B cell (primary cell): ENCODE measurements at regions not wholly inside any gene's neighbourhood (a gene's known extent, or its start where the extent isn't known, plus 50 kb on each side); places are given as distances from the start of the nearest gene placed in this dataset.
A peak's percentile ranks its signal among the peaks of the same experiment; 100 is the strongest.

ENCODE experiments used
- ATAC-seq: fragments of 200-7000 bp; cut with Tn5 transposase; one replicate; pipeline ENCODE4 v1.10.0; 2021; ENCODE audit warnings: low read depth, mild to moderate bottlenecking, moderate number of reproducible peaks, moderate library complexity
- CTCF ChIA-PET: fragments of 350-600 bp; sonication (Branson Sonifier 250); formaldehyde crosslinking; loops from one replicate; lab custom pipeline; 2021; ENCODE audit warnings: antibody characterized with exemption, inconsistent platforms; lab: Charles Lee
- POLR2A ChIA-PET: fragments of 350-600 bp; sonication (Branson Sonifier 250); formaldehyde crosslinking; loops from one replicate; lab custom pipeline; 2021; ENCODE audit warnings: antibody characterized with exemption; lab: Charles Lee
- DNase-seq: peaks from one replicate; pipeline ENCODE4 v3.0.0; 2013
- H2AFZ ChIP-seq: 2 replicates; pipeline ENCODE4 v1.6.1; 2012; ENCODE audit warnings: mild to moderate bottlenecking, low read depth, low read length; ENCODE audit not compliant: insufficient read depth, poor library complexity, severe bottlenecking
- H3K27ac ChIP-seq, 2 donors: 1 replicate in 1 of 2; 2 replicates in 1 of 2; pipeline ENCODE4 v1.5.1; 2012 to 2013; ENCODE audit warnings: low read length in 2 of 2, mild to moderate bottlenecking in 2 of 2, moderate library complexity in 1 of 2
- H3K27me3 ChIP-seq, 4 experiments: fragments of 200-600 bp in 1 of 4; sonication (generic) in 1 of 4; replicated peaks in 1 of 4; 1 replicate in 2 of 4; 2 replicates in 2 of 4; pipeline versions ENCODE4 v1.6.1 to v1.7.0; 2013 to 2016; ENCODE audit warnings: low read length in 3 of 4, mild to moderate bottlenecking in 2 of 4, mixed read lengths in 1 of 4, moderate library complexity in 1 of 4; ENCODE audit not compliant: insufficient read depth in 4 of 4, control insufficient read depth in 3 of 4; ENCODE audit errors: control extremely low read depth in 1 of 4
- H3K36me3 ChIP-seq, 2 experiments: replicated peaks in 1 of 2; 1 replicate in 1 of 2; 2 replicates in 1 of 2; pipeline versions ENCODE4 v1.6.1 to v1.7.1; 2013; ENCODE audit warnings: low read length in 1 of 2; ENCODE audit not compliant: insufficient read depth in 2 of 2, control insufficient read depth in 1 of 2; ENCODE audit errors: control extremely low read depth in 1 of 2, extremely low read depth in 1 of 2
- H3K4me1 ChIP-seq, 2 donors: fragments of 200-600 bp in 1 of 2; sonication (generic) in 1 of 2; 1 replicate in 1 of 2; 2 replicates in 1 of 2; pipeline versions ENCODE4 v1.5.1 to v1.6.1; 2013 to 2017; ENCODE audit warnings: low read length in 2 of 2; ENCODE audit not compliant: control insufficient read depth in 2 of 2, insufficient read depth in 2 of 2
- H3K4me2 ChIP-seq: replicated peaks from 2 replicates; pipeline ENCODE3; 2012; ENCODE audit warnings: mild to moderate bottlenecking, low read depth, low read length; ENCODE audit not compliant: poor library complexity, severe bottlenecking
- H3K4me3 ChIP-seq, 5 experiments: fragments of 200-600 bp in 1 of 5; sonication (generic) in 1 of 5; 1 replicate in 3 of 5; 2 replicates in 2 of 5; pipeline versions ENCODE4 v1.5.1 to v1.7.0; 2011 to 2016; ENCODE audit warnings: low read length in 4 of 5, mild to moderate bottlenecking in 4 of 5, low read depth in 2 of 5, control low read depth in 1 of 5, moderate library complexity in 1 of 5; ENCODE audit not compliant: insufficient read depth in 1 of 5; ENCODE audit errors: control extremely low read depth in 1 of 5, extremely low read depth in 1 of 5
- H3K79me2 ChIP-seq: fragments of 200-600 bp; sonication (generic); one replicate; pipeline ENCODE4 v1.6.0; 2016; ENCODE audit warnings: low read length; ENCODE audit not compliant: control insufficient read depth, insufficient read depth
- H3K9ac ChIP-seq: fragments of 200-600 bp; sonication (generic); 2 replicates; pipeline ENCODE4 v1.6.1; 2017; ENCODE audit warnings: mild to moderate bottlenecking, low read length, moderate library complexity
- H3K9me3 ChIP-seq, 3 donors: one replicate each; pipeline versions ENCODE4 v1.6.1 to v1.7.1; 2013; ENCODE audit warnings: low read length in 2 of 3; ENCODE audit not compliant: control insufficient read depth in 2 of 3, insufficient read depth in 1 of 3; ENCODE audit errors: control extremely low read depth in 1 of 3
- H4K20me1 ChIP-seq: 2 replicates; pipeline ENCODE4 v1.6.0; 2012; ENCODE audit warnings: mild to moderate bottlenecking, low read length; ENCODE audit not compliant: insufficient read depth, control insufficient read depth, poor library complexity, severe bottlenecking
- H3K27ac Mint-ChIP-seq: one replicate; pipeline ENCODE4 v1.8.0; 2021; ENCODE audit warnings: mixed read lengths
- H3K27me3 Mint-ChIP-seq: one replicate; pipeline ENCODE4 v1.8.0; 2021; ENCODE audit warnings: mixed read lengths
- H3K4me1 Mint-ChIP-seq: one replicate; pipeline ENCODE4 v1.8.0; 2021; ENCODE audit warnings: mixed read lengths
- H3K4me3 Mint-ChIP-seq: one replicate; pipeline ENCODE4 v1.8.0; 2021; ENCODE audit warnings: mixed read lengths
- H3K9me3 Mint-ChIP-seq: one replicate; pipeline ENCODE4 v1.8.0; 2022; ENCODE audit warnings: mixed read lengths; ENCODE audit not compliant: insufficient read depth
- CTCF ChIP-seq: fragments of 200-600 bp; IDR thresholded peaks from one replicate; pipeline ENCODE4 v1.8.0; 2022; ENCODE audit warnings: antibody characterized with exemption, mild to moderate bottlenecking
- EZH2 ChIP-seq: IDR thresholded peaks from 2 replicates; pipeline ENCODE4 v1.6.1; 2012; ENCODE audit warnings: borderline replicate concordance, low read depth, mild to moderate bottlenecking, moderate library complexity, low read length; ENCODE audit not compliant: insufficient read depth, poor library complexity, severe bottlenecking
- WGBS: methylation state at CpG from one replicate; pipeline ENCODE4 v1.1.5; 2013; ENCODE audit warnings: missing lambda C conversion rate; ENCODE audit not compliant: insufficient coverage; 5-methylcytosine and 5-hydroxymethylcytosine counted together
- intact Hi-C: fragments of 100-400 bp; cut with micrococcal nuclease; formaldehyde crosslinking; loops from one replicate; pipeline ENCODE4 v1.10.0; 2022

- DNase-seq (no peak), ATAC-seq (no peak)
- Histone ChIP-seq H3K4me1 (peaks cover 39 to 54% of the 10 kb centered on the region in 2 donors), H3K36me3 (no peaks in the 10 kb centered on the region), H3K9ac (no peak overlapping the region), H3K4me3 (no peak overlapping the region), H2AFZ (peak overlapping the region; percentile 67), H3K79me2 (peaks cover 3% of the 10 kb centered on the region), H3K27ac (peak overlapping the region; percentile 81 to 90), H3K4me2 (peak overlapping the region; percentile 65), H3K27me3 (no peaks in the 10 kb centered on the region), H3K9me3 (peaks cover 0 to 46% (median 6%) of the 10 kb centered on the region in 3 donors), H4K20me1 (no peaks in the 10 kb centered on the region)
- H3K4me3 Mint-ChIP-seq, result peak overlapping the region; percentile 79
- H3K9me3 Mint-ChIP-seq, result peaks cover 7% of the 10 kb centered on the region
- no peaks in the 10 kb centered on the region for H3K27me3 Mint-ChIP-seq
- peaks cover 62% of the 10 kb centered on the region for H3K4me1 Mint-ChIP-seq
- ChIA-PET CTCF (interaction anchor here (0.7 to 3.5 kb wide), 9 partner anchors 15 to 195 kb away, joined by 3 to 29 read pairs (median 5); partner anchors contain the start of gene ATF7IP), POLR2A (interaction anchor here (1.3 to 4.8 kb wide), 3 partner anchors 19 to 106 kb away, joined by 3 to 34 read pairs (median 10); partner anchors contain the start of gene ATF7IP)
- no CpG with 5 or more reads among the region's 4 CpGs for WGBS
- intact Hi-C loops, result loop anchor here (5.0 kb wide), 1 partner anchor 159 kb away; no protein-coding TSS in a partner anchor
- no peak for TF ChIP-seq CTCF
- no peak for TF ChIP-seq EZH2
- peak overlapping the region; percentile 98 for H3K27ac Mint-ChIP-seq
These were observed 106.9 kb upstream of the ATF7IP start for GRCh38 chr12:14258575-14258940.

- Histone ChIP-seq H3K9ac (no peak overlapping the region), H4K20me1 (no peaks in the 10 kb centered on the region), H3K4me3 (peak overlapping the region in 1 of 5 experiments; percentile 5), H2AFZ (peak overlapping the region; percentile 34), H3K9me3 (peaks cover 0 to 44% (median 11%) of the 10 kb centered on the region in 3 donors), H3K4me2 (peak overlapping the region; percentile 19), H3K27me3 (no peaks in the 10 kb centered on the region), H3K4me1 (peaks cover 39 to 51% of the 10 kb centered on the region in 2 donors), H3K36me3 (no peaks in the 10 kb centered on the region), H3K79me2 (peaks cover 3% of the 10 kb centered on the region), H3K27ac (peak overlapping the region; percentile 82 to 85)
- Mint-ChIP-seq H3K27me3 (no peaks in the 10 kb centered on the region), H3K4me3 (peak overlapping the region; percentile 24), H3K4me1 (peaks cover 63% of the 10 kb centered on the region), H3K27ac (peak overlapping the region; percentile 89), H3K9me3 (peaks cover 7% of the 10 kb centered on the region)
- WGBS, result 100% methylated on average over 3 of the region's 11 CpGs
- CTCF ChIA-PET, result interaction anchor here (0.7 to 3.5 kb wide), 5 partner anchors 14 to 106 kb away, joined by 3 to 29 read pairs (median 3); partner anchors contain the start of gene ATF7IP
- no peak for DNase-seq
- no peak for ATAC-seq
- POLR2A ChIA-PET, result interaction anchor here (0.7 to 4.8 kb wide), 2 partner anchors 106 to 716 kb away, joined by 3 to 34 read pairs; partner anchors contain the start of gene ATF7IP
- intact Hi-C loops, result loop anchor here (5.0 kb wide), 1 partner anchor 158 kb away; no protein-coding TSS in a partner anchor
- TF ChIP-seq CTCF (no peak), EZH2 (no peak)
These were observed 105.9 kb upstream of the ATF7IP start for GRCh38 chr12:14259481-14260010.
